Adrenal gland (tissue), 9 donors: ENCODE measurements at regions not wholly inside any gene's neighbourhood (a gene's known extent, or its start where the extent isn't known, plus 50 kb on each side); places are given as distances from the start of the nearest gene placed in this dataset.

Source experiments
- DNase-seq, 7 donors: peaks; one replicate each; pipeline ENCODE4 v3.0.0-alpha.2; 2019 to 2020
- H3K27ac ChIP-seq, 5 donors: fragments of 200-600 bp; sonication (generic) in 4 of 5; 1 replicate in 3 of 5; 2 replicates in 2 of 5; pipeline versions ENCODE4 v1.5.1 to v1.8.0; 2016 to 2020; ENCODE audit warnings: mild to moderate bottlenecking in 1 of 5
- H3K27me3 ChIP-seq: fragments of 200-600 bp; 2 replicates; pipeline ENCODE4 v1.8.0; 2021
- H3K36me3 ChIP-seq, 2 donors: fragments of 200-600 bp; replicated peaks in 1 of 2; 1 replicate in 1 of 2; 2 replicates in 1 of 2; pipeline versions ENCODE4 v1.5.1 to v1.8.0; 2018 to 2022
- H3K4me1 ChIP-seq, 2 donors: fragments of 200-600 bp; replicated peaks in 1 of 2; 1 replicate in 1 of 2; 2 replicates in 1 of 2; pipeline versions ENCODE4 v1.5.1 to v1.8.0; 2018 to 2021
- H3K4me3 ChIP-seq, 4 donors: fragments of 200-600 bp; sonication (generic) in 3 of 4; one replicate each; pipeline ENCODE4 v1.5.1; 2016 to 2018
- H3K9me3 ChIP-seq, 3 donors: fragments of 200-600 bp; sonication (generic) in 1 of 3; replicated peaks in 1 of 3; 1 replicate in 2 of 3; 2 replicates in 1 of 3; pipeline versions ENCODE4 v1.5.1 to v1.8.0; 2016 to 2021
- POLR2A ChIP-seq, 2 donors: fragments of 450-650 bp; IDR thresholded peaks; one replicate each; pipeline ENCODE4 v1.6.1; 2017; ENCODE audit warnings: antibody characterized with exemption in 2 of 2, mild to moderate bottlenecking in 2 of 2, moderate library complexity in 1 of 2
- WGBS, 4 donors: extraction: QIAGEN DNeasy Blood & Tissue Kit in 2 of 4; methylation state at CpG; one replicate each; pipeline versions ENCODE4 v1.1.5 to v1.1.7; 2013 to 2017; 5-methylcytosine and 5-hydroxymethylcytosine counted together
- intact Hi-C, 2 donors: fragments of 100-400 bp; cut with DNase I; formaldehyde crosslinking; loops; one replicate each; pipeline versions ENCODE4 v1.14.1 to v1.15.0; 2022 to 2023
- TF ChIP-seq, protein P1 (sequence below), 6 experiments: fragments of 450-650 bp in 4 of 6; fragments of 200-600 bp in 2 of 6; sonication (generic) in 1 of 6; IDR thresholded peaks; 1 replicate in 5 of 6; 2 replicates in 1 of 6; pipeline versions ENCODE4 v1.5.1 to v1.8.0; 2016 to 2021; ENCODE audit warnings: antibody characterized with exemption in 6 of 6, mild to moderate bottlenecking in 2 of 6, moderate library complexity in 1 of 6
- donor health status: healthy with polysubstance abuse.
- donor health status: Bipolar disorder and iron deficiency.
- donor health status: DM: yes; HTN: yes; CAD: no.
- donor health status: DM: no; HTN: no; CAD: no.
- donor health status: DM: no; HTN: no; CAD: no.

GRCh38 chr2:129623783-129624182 is 355.7 kb upstream of the RAB6C start:
- TF ChIP-seq, protein P1, sequence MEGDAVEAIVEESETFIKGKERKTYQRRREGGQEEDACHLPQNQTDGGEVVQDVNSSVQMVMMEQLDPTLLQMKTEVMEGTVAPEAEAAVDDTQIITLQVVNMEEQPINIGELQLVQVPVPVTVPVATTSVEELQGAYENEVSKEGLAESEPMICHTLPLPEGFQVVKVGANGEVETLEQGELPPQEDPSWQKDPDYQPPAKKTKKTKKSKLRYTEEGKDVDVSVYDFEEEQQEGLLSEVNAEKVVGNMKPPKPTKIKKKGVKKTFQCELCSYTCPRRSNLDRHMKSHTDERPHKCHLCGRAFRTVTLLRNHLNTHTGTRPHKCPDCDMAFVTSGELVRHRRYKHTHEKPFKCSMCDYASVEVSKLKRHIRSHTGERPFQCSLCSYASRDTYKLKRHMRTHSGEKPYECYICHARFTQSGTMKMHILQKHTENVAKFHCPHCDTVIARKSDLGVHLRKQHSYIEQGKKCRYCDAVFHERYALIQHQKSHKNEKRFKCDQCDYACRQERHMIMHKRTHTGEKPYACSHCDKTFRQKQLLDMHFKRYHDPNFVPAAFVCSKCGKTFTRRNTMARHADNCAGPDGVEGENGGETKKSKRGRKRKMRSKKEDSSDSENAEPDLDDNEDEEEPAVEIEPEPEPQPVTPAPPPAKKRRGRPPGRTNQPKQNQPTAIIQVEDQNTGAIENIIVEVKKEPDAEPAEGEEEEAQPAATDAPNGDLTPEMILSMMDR (IDR thresholded peaks at IDR 0.05), result no peak
- no peak for TF ChIP-seq POLR2A (IDR thresholded peaks at IDR 0.05)
- no peaks in the 10 kb centered on the region for H3K9me3 ChIP-seq
- H3K4me1 ChIP-seq, result no peaks in the 10 kb centered on the region
- intact Hi-C loops, result no loop called here
- no peak for DNase-seq
- no peak overlapping the region for H3K4me3 ChIP-seq
- H3K36me3 ChIP-seq, result no peaks in the 10 kb centered on the region
- H3K27ac ChIP-seq, result no peak overlapping the region
- no peaks in the 10 kb centered on the region for H3K27me3 ChIP-seq
- WGBS, 4 donors, result 75 to 83% (median 81%) methylated on average over 6 of the region's 6 CpGs

- intact Hi-C loops, result no loop called here
- Histone ChIP-seq H3K4me3 (no peak overlapping the region), H3K4me1 (no peaks in the 10 kb centered on the region), H3K9me3 (no peaks in the 10 kb centered on the region), H3K36me3 (no peaks in the 10 kb centered on the region), H3K27me3 (no peaks in the 10 kb centered on the region), H3K27ac (no peak overlapping the region)
- no peak for DNase-seq
- 84 to 86% (median 86%) methylated on average over 9 of the region's 9 CpGs for WGBS, 4 donors
- TF ChIP-seq POLR2A (IDR thresholded peaks at IDR 0.05), result no peak
- TF ChIP-seq, protein P1 (IDR thresholded peaks at IDR 0.05), result no peak
These were observed 352.0 kb upstream of the RAB6C start for GRCh38 chr2:129627437-129627836.

DNA sequence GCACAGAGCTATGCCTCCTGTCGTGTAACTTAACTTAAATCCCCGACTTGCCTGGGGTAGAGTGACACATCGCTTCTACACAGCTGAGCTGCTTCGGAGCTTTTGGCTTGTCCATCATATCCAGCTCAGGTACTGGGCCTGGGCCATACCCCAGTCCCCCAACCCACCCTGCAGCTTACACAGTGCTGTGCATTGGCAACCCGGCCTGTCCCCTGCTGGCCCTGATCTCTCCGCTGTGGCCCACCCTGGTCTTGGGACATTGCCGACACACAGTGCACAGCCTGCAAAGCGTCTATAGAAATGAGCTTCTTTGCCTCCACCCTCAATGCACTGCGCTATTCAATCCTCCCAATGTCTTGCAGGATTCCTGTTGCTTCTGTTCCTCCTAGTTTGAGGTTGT is 342.8 kb upstream of the RAB6C start:
- WGBS, 4 donors, result 83 to 93% (median 88%) methylated on average over 9 of the region's 9 CpGs
- Histone ChIP-seq H3K27ac (no peak overlapping the region), H3K4me1 (no peaks in the 10 kb centered on the region), H3K27me3 (no peaks in the 10 kb centered on the region), H3K4me3 (no peak overlapping the region), H3K36me3 (no peaks in the 10 kb centered on the region), H3K9me3 (no peaks in the 10 kb centered on the region)
- TF ChIP-seq, protein P1 (IDR thresholded peaks at IDR 0.05), result no peak
- DNase-seq, result no peak
- intact Hi-C loops, result no loop called here

GRCh38 chr2:129641371-129641770 is 338.1 kb upstream of the RAB6C start:
- DNase-seq, result no peak
- Histone ChIP-seq H3K27me3 (no peaks in the 10 kb centered on the region), H3K27ac (no peak overlapping the region), H3K4me1 (no peaks in the 10 kb centered on the region), H3K36me3 (no peaks in the 10 kb centered on the region), H3K4me3 (no peak overlapping the region), H3K9me3 (no peaks in the 10 kb centered on the region)
- WGBS, 4 donors, result 66 to 71% (median 67%) methylated on average over 2 of the region's 2 CpGs
- TF ChIP-seq, protein P1 (IDR thresholded peaks at IDR 0.05), result no peak
- TF ChIP-seq POLR2A (IDR thresholded peaks at IDR 0.05), result no peak
- intact Hi-C loops, result no loop called here
